HG02884 (cell line): ENCODE measurements at regions not wholly inside any gene's neighbourhood (a gene's known extent, or its start where the extent isn't known, plus 50 kb on each side); places are given as distances from the start of the nearest gene placed in this dataset.

ENCODE experiments used
- ATAC-seq: cut with Tn5 transposase; IDR thresholded peaks from one replicate; pipeline ENCODE4 v1.9.1; 2021; ENCODE audit warnings: mild to moderate bottlenecking, moderate library complexity; ENCODE audit not compliant: unreplicated experiment

GRCh38 chr4:165716472-165716871, 156.6 kb upstream of the TLL1 start:
- no peak for ATAC-seq

GRCh38 chr4:165718660-165719059, 154.4 kb upstream of the TLL1 start:
- ATAC-seq, result no peak

GRCh38 chr4:165720411-165721082, 152.5 kb upstream of the TLL1 start:
- ATAC-seq, result no peak

GRCh38 chr4:165721815-165722214, 151.2 kb upstream of the TLL1 start:
- no peak for ATAC-seq

GRCh38 chr4:165723051-165723795, 149.8 kb upstream of the TLL1 start:
- no peak for ATAC-seq

- ATAC-seq, result no peak
Measured at GRCh38 chr4:165724786-165725185, 148.3 kb upstream of the TLL1 start.

- ATAC-seq, result no peak
Measured at GRCh38 chr4:165725352-165725751, 147.7 kb upstream of the TLL1 start.

GRCh38 chr4:165726831-165727230, 146.2 kb upstream of the TLL1 start:
- ATAC-seq, result no peak

- no peak for ATAC-seq
Measured at GRCh38 chr4:165737309-165737972, 135.6 kb upstream of the TLL1 start.

- ATAC-seq, result no peak
Measured at GRCh38 chr4:165738571-165738970, 134.5 kb upstream of the TLL1 start.

- ATAC-seq, result no peak
Measured at GRCh38 chr4:165740911-165741310, 132.1 kb upstream of the TLL1 start.

GRCh38 chr4:165743422-165743821, 129.6 kb upstream of the TLL1 start:
- no peak for ATAC-seq

- no peak for ATAC-seq
Measured at GRCh38 chr4:165744370-165744769, 128.7 kb upstream of the TLL1 start.

GRCh38 chr4:165748321-165748720, 124.7 kb upstream of the TLL1 start:
- no peak for ATAC-seq

GRCh38 chr4:165751882-165752281, 121.2 kb upstream of the TLL1 start:
- ATAC-seq, result no peak

GRCh38 chr4:165754664-165755063, 118.4 kb upstream of the TLL1 start:
- ATAC-seq, result no peak

GRCh38 chr4:165756836-165757235, 116.2 kb upstream of the TLL1 start:
- no peak for ATAC-seq

GRCh38 chr4:165757451-165757850, 115.6 kb upstream of the TLL1 start:
- no peak for ATAC-seq

GRCh38 chr4:165758086-165758485, 115.0 kb upstream of the TLL1 start:
- no peak for ATAC-seq

- no peak for ATAC-seq
Measured at GRCh38 chr4:165760182-165760581, 112.9 kb upstream of the TLL1 start.

GRCh38 chr4:165761963-165762362, 111.1 kb upstream of the TLL1 start:
- ATAC-seq, result no peak

GRCh38 chr4:165763640-165764039, 109.4 kb upstream of the TLL1 start:
- no peak for ATAC-seq
